ENCODE measurements at regions not wholly inside any gene's neighbourhood (a gene's known extent, or its start where the extent isn't known, plus 50 kb on each side); places are given as distances from the start of the nearest gene placed in this dataset.

DNA sequence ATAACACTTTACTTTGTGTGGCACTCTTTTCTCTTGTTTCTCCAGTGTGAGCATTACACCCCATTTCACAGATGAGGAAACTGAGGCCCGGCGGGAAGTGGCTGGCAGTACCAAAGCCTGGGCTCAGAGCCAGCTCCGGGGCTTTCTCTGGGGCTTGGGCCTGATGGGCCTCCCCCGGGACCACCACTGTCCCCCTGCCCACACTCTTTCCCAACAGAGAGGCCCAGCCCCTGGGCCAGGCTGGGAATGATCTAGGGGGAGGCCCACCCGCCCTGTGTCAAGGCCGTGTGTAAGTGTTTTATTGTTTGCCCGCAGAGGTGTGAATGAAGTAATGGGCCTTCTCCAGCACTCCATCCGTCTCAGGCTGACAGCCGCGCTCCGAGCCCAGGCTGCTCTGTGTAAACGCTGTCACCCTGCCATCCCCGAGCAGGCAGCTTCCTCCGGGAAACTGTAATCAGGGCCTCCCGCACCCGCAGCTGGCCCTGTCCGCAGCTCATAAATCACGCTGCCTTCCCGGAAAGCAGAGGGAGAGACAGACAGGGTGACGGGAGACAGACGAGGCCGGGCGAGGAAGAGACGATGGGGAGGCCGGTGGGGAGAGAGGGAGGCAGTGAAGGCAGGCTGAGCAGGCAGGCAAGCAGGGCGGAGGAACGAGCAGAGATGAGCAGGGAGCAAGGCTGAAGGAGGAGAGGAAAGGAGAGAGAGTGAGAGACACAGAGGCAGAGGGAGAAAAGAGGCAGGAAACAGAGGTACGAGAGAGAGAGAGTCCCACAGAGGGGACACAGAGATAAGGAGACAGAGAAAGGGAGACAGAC is 109.7 kb upstream of the ZBTB40 start (continued):
- TF ChIP-seq, protein P1, sequence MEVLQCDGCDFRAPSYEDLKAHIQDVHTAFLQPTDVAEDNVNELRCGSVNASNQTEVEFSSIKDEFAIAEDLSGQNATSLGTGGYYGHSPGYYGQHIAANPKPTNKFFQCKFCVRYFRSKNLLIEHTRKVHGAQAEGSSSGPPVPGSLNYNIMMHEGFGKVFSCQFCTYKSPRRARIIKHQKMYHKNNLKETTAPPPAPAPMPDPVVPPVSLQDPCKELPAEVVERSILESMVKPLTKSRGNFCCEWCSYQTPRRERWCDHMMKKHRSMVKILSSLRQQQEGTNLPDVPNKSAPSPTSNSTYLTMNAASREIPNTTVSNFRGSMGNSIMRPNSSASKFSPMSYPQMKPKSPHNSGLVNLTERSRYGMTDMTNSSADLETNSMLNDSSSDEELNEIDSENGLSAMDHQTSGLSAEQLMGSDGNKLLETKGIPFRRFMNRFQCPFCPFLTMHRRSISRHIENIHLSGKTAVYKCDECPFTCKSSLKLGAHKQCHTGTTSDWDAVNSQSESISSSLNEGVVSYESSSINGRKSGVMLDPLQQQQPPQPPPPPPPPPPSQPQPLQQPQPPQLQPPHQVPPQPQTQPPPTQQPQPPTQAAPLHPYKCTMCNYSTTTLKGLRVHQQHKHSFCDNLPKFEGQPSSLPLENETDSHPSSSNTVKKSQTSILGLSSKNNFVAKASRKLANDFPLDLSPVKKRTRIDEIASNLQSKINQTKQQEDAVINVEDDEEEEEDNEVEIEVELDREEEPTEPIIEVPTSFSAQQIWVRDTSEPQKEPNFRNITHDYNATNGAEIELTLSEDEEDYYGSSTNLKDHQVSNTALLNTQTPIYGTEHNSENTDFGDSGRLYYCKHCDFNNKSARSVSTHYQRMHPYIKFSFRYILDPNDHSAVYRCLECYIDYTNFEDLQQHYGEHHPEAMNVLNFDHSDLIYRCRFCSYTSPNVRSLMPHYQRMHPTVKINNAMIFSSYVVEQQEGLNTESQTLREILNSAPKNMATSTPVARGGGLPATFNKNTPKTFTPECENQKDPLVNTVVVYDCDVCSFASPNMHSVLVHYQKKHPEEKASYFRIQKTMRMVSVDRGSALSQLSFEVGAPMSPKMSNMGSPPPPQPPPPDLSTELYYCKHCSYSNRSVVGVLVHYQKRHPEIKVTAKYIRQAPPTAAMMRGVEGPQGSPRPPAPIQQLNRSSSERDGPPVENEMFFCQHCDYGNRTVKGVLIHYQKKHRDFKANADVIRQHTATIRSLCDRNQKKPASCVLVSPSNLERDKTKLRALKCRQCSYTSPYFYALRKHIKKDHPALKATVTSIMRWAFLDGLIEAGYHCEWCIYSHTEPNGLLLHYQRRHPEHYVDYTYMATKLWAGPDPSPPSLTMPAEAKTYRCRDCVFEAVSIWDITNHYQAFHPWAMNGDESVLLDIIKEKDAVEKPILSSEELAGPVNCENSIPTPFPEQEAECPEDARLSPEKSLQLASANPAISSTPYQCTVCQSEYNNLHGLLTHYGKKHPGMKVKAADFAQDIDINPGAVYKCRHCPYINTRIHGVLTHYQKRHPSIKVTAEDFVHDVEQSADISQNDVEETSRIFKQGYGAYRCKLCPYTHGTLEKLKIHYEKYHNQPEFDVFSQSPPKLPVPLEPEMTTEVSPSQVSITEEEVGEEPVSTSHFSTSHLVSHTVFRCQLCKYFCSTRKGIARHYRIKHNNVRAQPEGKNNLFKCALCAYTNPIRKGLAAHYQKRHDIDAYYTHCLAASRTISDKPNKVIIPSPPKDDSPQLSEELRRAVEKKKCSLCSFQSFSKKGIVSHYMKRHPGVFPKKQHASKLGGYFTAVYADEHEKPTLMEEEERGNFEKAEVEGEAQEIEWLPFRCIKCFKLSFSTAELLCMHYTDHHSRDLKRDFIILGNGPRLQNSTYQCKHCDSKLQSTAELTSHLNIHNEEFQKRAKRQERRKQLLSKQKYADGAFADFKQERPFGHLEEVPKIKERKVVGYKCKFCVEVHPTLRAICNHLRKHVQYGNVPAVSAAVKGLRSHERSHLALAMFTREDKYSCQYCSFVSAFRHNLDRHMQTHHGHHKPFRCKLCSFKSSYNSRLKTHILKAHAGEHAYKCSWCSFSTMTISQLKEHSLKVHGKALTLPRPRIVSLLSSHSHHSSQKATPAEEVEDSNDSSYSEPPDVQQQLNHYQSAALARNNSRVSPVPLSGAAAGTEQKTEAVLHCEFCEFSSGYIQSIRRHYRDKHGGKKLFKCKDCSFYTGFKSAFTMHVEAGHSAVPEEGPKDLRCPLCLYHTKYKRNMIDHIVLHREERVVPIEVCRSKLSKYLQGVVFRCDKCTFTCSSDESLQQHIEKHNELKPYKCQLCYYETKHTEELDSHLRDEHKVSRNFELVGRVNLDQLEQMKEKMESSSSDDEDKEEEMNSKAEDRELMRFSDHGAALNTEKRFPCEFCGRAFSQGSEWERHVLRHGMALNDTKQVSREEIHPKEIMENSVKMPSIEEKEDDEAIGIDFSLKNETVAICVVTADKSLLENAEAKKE (CRISPR knock-in tag; IDR thresholded peaks at IDR 0.05) = no peak
- TF ChIP-seq CTCF (conservative IDR thresholded peaks at IDR 0.05; ENCODE audit: low read depth in 2 of 2) (no peak), JUNB (IDR thresholded peaks at IDR 0.05; ENCODE audit: unreplicated experiment) (no peak), EZH2phosphoT487 (IDR thresholded peaks at IDR 0.05; ENCODE audit: unreplicated experiment) (no peak), REST (IDR thresholded peaks at IDR 0.05; ENCODE audit: unreplicated experiment) (no peak)
